DND-41 (cell line): ENCODE measurements at regions not wholly inside any gene's neighbourhood (a gene's known extent, or its start where the extent isn't known, plus 50 kb on each side); places are given as distances from the start of the nearest gene placed in this dataset.

Source experiments
- ATAC-seq: fragments of 200-7000 bp; cut with Tn5 transposase; 3 replicates; pipeline ENCODE4 v1.9.1; 2021; ENCODE audit warnings: low read depth; ENCODE audit not compliant: insufficient read depth
- DNase-seq: peaks from one replicate; pipeline ENCODE4 v3.0.0-alpha.2; 2020
- H2AFZ ChIP-seq: 2 replicates; pipeline ENCODE4 v1.6.0; 2012; ENCODE audit warnings: low read depth, low read length
- H3K27ac ChIP-seq: 2 replicates; pipeline ENCODE4 v1.5.1; 2012; ENCODE audit warnings: low read length, inconsistent platforms
- H3K27me3 ChIP-seq: fragments of 200-600 bp; sonication (generic); 2 replicates; pipeline ENCODE4 v1.6.0; 2012; ENCODE audit warnings: low read length, mild to moderate bottlenecking, inconsistent platforms; ENCODE audit not compliant: insufficient read depth, poor library complexity
- H3K36me3 ChIP-seq: 2 replicates; pipeline ENCODE4 v1.5.1; 2012; ENCODE audit warnings: low read length, inconsistent platforms; ENCODE audit not compliant: insufficient read depth
- H3K4me1 ChIP-seq: 2 replicates; pipeline ENCODE4 v1.5.1; 2012; ENCODE audit warnings: mild to moderate bottlenecking, low read length; ENCODE audit not compliant: insufficient read depth
- H3K4me2 ChIP-seq: 2 replicates; pipeline ENCODE4 v1.6.0; 2012; ENCODE audit warnings: mild to moderate bottlenecking, moderate library complexity, low read length, inconsistent platforms; ENCODE audit not compliant: insufficient read depth
- H3K4me3 ChIP-seq, 2 experiments: fragments of 200-600 bp in 1 of 2; shearing (Covaris generic) in 1 of 2; 2 replicates each; pipeline ENCODE4 v1.5.1; 2012 to 2016; ENCODE audit warnings: inconsistent platforms in 2 of 2, low read length in 2 of 2, mild to moderate bottlenecking in 2 of 2, low read depth in 1 of 2, moderate library complexity in 1 of 2
- H3K79me2 ChIP-seq: 2 replicates; pipeline ENCODE4 v1.6.0; 2012; ENCODE audit warnings: low read length, inconsistent platforms; ENCODE audit not compliant: insufficient read depth
- H3K9ac ChIP-seq: 2 replicates; pipeline ENCODE4 v1.6.0; 2012; ENCODE audit warnings: low read depth, mild to moderate bottlenecking, inconsistent platforms, low read length, moderate library complexity
- H3K9me3 ChIP-seq: 2 replicates; pipeline ENCODE4 v1.5.1; 2012; ENCODE audit warnings: low read length, moderate library complexity, mild to moderate bottlenecking, inconsistent platforms; ENCODE audit not compliant: insufficient read depth, severe bottlenecking
- H4K20me1 ChIP-seq: 2 replicates; pipeline ENCODE4 v1.6.0; 2012; ENCODE audit warnings: low read length; ENCODE audit not compliant: insufficient read depth
- EZH2 ChIP-seq: IDR thresholded peaks from 3 replicates; pipeline ENCODE4 v1.6.1; 2012; ENCODE audit warnings: borderline replicate concordance, low read depth, mild to moderate bottlenecking, moderate library complexity, low read length, inconsistent platforms; ENCODE audit not compliant: severe bottlenecking
- TF ChIP-seq, protein P1 (sequence below): IDR thresholded peaks from 2 replicates; pipeline ENCODE4 v1.5.1; 2012; ENCODE audit warnings: borderline replicate concordance, low read length, moderate library complexity, mild to moderate bottlenecking; ENCODE audit not compliant: poor library complexity, severe bottlenecking; ENCODE audit errors: extremely low read depth

DNA sequence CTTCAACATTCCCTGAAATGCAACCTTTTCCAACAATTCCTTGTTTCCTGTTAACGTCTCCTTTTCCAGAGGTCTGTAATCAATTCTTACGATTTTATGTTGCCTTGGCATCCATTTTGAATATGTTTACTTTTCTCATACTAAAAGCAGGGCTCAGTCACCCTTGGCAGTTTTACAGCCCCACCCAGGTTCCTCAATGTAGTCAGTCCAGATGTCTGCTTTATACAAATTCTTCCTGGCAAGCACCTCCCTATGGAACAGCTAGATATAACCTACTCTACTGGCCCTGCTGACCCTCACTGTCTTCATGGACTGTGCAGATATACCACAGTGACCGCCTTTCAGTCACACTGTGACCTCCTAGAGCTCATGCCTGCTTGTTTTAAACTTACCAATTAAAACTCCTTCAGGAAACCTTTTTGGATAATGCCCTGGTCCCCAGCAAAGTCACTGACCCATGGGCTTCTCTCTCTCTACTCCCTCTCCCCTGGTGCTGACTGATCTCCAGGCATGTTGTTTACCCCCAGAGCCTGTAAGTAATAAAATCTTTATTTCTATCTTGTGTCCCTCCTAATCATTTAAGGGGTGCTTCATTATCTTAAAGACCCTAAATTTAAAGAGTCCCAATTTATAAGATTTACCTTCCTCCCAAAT, 147.1 kb upstream of the STEAP1 start:
- no peak for ATAC-seq
- H3K27ac ChIP-seq: no peak overlapping the region
- no peaks in the 10 kb centered on the region for H3K9me3 ChIP-seq
- H3K4me1 ChIP-seq: no peaks in the 10 kb centered on the region
- no peak overlapping the region for H3K4me3 ChIP-seq
- no peak overlapping the region for H3K9ac ChIP-seq
- H3K79me2 ChIP-seq: no peaks in the 10 kb centered on the region
- H3K36me3 ChIP-seq: no peaks in the 10 kb centered on the region
- no peak for TF ChIP-seq EZH2
- DNase-seq: no peak
- no peaks in the 10 kb centered on the region for H3K27me3 ChIP-seq
- no peak overlapping the region for H2AFZ ChIP-seq
- no peak overlapping the region for H3K4me2 ChIP-seq
- H4K20me1 ChIP-seq: no peaks in the 10 kb centered on the region

DNA sequence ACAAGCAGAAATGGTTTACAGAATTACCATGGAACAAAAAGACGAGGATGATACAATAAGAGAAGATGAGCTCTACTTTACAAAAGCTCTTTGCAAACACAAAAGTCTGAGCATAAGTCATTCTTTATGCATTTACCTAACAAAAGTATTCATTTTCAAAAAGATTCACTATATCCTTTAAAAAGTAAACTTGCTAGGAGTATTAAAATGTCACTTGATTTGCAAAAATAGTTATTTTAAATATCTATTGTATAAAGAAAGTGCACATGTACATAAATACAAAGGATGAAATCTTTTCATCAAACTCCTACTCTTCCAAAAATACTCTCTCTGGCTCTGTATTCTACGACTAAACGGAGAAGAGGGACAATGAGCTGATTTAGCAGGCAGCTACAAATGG, 146.4 kb upstream of the STEAP1 start:
- Histone ChIP-seq H3K27me3 (no peaks in the 10 kb centered on the region), H2AFZ (no peak overlapping the region), H3K36me3 (no peaks in the 10 kb centered on the region), H4K20me1 (no peaks in the 10 kb centered on the region), H3K79me2 (no peaks in the 10 kb centered on the region), H3K4me2 (no peak overlapping the region), H3K4me1 (no peaks in the 10 kb centered on the region), H3K9ac (no peak overlapping the region), H3K27ac (no peak overlapping the region), H3K9me3 (no peaks in the 10 kb centered on the region), H3K4me3 (no peak overlapping the region)
- no peak for DNase-seq
- ATAC-seq: no peak
- TF ChIP-seq, protein P1, sequence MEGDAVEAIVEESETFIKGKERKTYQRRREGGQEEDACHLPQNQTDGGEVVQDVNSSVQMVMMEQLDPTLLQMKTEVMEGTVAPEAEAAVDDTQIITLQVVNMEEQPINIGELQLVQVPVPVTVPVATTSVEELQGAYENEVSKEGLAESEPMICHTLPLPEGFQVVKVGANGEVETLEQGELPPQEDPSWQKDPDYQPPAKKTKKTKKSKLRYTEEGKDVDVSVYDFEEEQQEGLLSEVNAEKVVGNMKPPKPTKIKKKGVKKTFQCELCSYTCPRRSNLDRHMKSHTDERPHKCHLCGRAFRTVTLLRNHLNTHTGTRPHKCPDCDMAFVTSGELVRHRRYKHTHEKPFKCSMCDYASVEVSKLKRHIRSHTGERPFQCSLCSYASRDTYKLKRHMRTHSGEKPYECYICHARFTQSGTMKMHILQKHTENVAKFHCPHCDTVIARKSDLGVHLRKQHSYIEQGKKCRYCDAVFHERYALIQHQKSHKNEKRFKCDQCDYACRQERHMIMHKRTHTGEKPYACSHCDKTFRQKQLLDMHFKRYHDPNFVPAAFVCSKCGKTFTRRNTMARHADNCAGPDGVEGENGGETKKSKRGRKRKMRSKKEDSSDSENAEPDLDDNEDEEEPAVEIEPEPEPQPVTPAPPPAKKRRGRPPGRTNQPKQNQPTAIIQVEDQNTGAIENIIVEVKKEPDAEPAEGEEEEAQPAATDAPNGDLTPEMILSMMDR: no peak
- TF ChIP-seq EZH2: no peak

DNA sequence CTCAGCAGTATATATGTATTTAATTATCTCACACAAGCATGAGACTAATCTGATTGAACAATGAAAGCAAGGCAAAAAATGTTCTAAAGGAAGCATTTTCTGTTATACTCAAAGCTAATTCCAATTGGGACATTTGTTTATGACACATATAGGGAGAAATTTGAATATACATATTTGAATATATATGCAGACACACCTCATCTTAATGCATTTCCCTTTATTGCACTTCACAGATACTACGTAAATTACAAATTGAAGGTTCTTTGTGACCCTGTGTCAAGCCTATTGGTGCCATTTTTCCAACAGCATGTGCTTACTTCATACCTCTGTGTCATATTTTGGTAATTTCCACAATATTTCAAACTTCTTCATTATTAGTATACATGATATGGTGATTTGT, 132.1 kb upstream of the STEAP1 start:
- no peak overlapping the region for H3K4me2 ChIP-seq
- no peaks in the 10 kb centered on the region for H4K20me1 ChIP-seq
- H3K9me3 ChIP-seq: no peaks in the 10 kb centered on the region
- H3K79me2 ChIP-seq: no peaks in the 10 kb centered on the region
- ATAC-seq (no peak), DNase-seq (no peak)
- no peak overlapping the region for H3K4me3 ChIP-seq
- no peak overlapping the region for H3K9ac ChIP-seq
- no peak overlapping the region for H3K27ac ChIP-seq
- no peak overlapping the region for H2AFZ ChIP-seq
- no peaks in the 10 kb centered on the region for H3K4me1 ChIP-seq
- TF ChIP-seq, protein P1: no peak
- TF ChIP-seq EZH2: no peak
- H3K27me3 ChIP-seq: no peaks in the 10 kb centered on the region
- H3K36me3 ChIP-seq: no peaks in the 10 kb centered on the region

DNA sequence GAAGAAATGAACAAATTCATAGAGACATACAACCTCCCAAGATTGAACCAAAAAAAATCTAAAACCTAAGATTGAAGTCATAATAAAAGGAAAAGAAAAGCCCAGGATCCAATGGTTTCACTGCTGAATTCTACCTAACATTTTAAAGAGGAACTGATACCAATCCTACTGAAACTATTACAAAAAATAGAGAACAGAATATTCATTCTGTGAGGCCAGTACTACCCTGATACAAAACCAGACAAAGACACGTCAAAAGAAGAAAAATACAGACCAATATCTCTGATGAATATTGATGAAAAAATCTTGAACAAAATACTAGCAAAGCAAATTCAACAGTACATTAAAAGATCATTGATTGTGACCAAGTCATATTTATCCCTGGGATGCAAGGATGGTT, 128.5 kb upstream of the STEAP1 start:
- ATAC-seq (no peak), DNase-seq (no peak)
- Histone ChIP-seq H3K27ac (no peak overlapping the region), H3K4me3 (no peak overlapping the region), H3K4me2 (no peak overlapping the region), H4K20me1 (no peaks in the 10 kb centered on the region), H3K36me3 (no peaks in the 10 kb centered on the region), H3K27me3 (no peaks in the 10 kb centered on the region), H2AFZ (no peak overlapping the region), H3K9me3 (no peaks in the 10 kb centered on the region), H3K4me1 (no peaks in the 10 kb centered on the region), H3K79me2 (no peaks in the 10 kb centered on the region), H3K9ac (no peak overlapping the region)
- no peak for TF ChIP-seq EZH2
- TF ChIP-seq, protein P1: no peak
